EH (cell line): ENCODE measurements at regions not wholly inside any gene's neighbourhood (a gene's known extent, or its start where the extent isn't known, plus 50 kb on each side); places are given as distances from the start of the nearest gene placed in this dataset.
A peak's percentile ranks its signal among the peaks of the same experiment; 100 is the strongest.
"Not testable (repeated sequence)": the region's sequence is repeated elsewhere in the genome, so short reads cannot be mapped to it uniquely, and the experiment has no call there.

Experiments used
- DNase-seq: peaks from one replicate; pipeline ENCODE4 v3.0.0-alpha.2; 2015; ENCODE audit warnings: low read depth

GRCh38 chr10:7069706-7070105, 341.1 kb downstream of the SFMBT2 start:
- no peak for DNase-seq

- no peak for DNase-seq
Observed at GRCh38 chr10:7056216-7056615, 354.6 kb downstream of the SFMBT2 start.

- DNase-seq = peak; percentile 1
Observed at GRCh38 chr10:7054915-7055314, 355.9 kb downstream of the SFMBT2 start.

GRCh38 chr10:7053195-7053594, 357.6 kb downstream of the SFMBT2 start:
- no peak for DNase-seq

GRCh38 chr10:7050024-7050423, 360.8 kb downstream of the SFMBT2 start:
- DNase-seq = not testable (repeated sequence)

GRCh38 chr10:7048061-7048460, 362.8 kb downstream of the SFMBT2 start:
- DNase-seq = no peak

- DNase-seq = no peak
Observed at GRCh38 chr10:7046615-7047014, 364.2 kb downstream of the SFMBT2 start.

- no peak for DNase-seq
Observed at GRCh38 chr10:7045891-7046599, 364.8 kb downstream of the SFMBT2 start.

GRCh38 chr10:7043055-7043653, 367.7 kb downstream of the SFMBT2 start:
- no peak for DNase-seq

- no peak for DNase-seq
Observed at GRCh38 chr10:7042419-7043054, 368.3 kb downstream of the SFMBT2 start.

- DNase-seq = no peak
Observed at GRCh38 chr10:7042000-7042399, 368.8 kb downstream of the SFMBT2 start.

- no peak for DNase-seq
Observed at GRCh38 chr10:7040681-7041080, 370.2 kb downstream of the SFMBT2 start.

- DNase-seq = no peak
Observed at GRCh38 chr10:7039859-7040258, 371.0 kb downstream of the SFMBT2 start.

- DNase-seq = no peak
Observed at GRCh38 chr10:7038416-7038815, 372.4 kb downstream of the SFMBT2 start.

- not testable (repeated sequence) for DNase-seq
Observed at GRCh38 chr10:7037434-7037833, 373.4 kb downstream of the SFMBT2 start.

GRCh38 chr10:7036951-7037350, 373.9 kb downstream of the SFMBT2 start:
- no peak for DNase-seq

- no peak for DNase-seq
Observed at GRCh38 chr10:7035126-7035761, 375.6 kb downstream of the SFMBT2 start.

GRCh38 chr10:7033031-7033430, 377.8 kb downstream of the SFMBT2 start:
- DNase-seq = no peak

- DNase-seq = no peak
Observed at GRCh38 chr10:7030134-7030855, 380.5 kb downstream of the SFMBT2 start.

- DNase-seq = no peak
Observed at GRCh38 chr10:7029672-7030071, 381.2 kb downstream of the SFMBT2 start.

GRCh38 chr10:7028809-7029166, 382.0 kb downstream of the SFMBT2 start:
- DNase-seq = no peak
